ENCODE measurements at regions not wholly inside any gene's neighbourhood (a gene's known extent, or its start where the extent isn't known, plus 50 kb on each side); places are given as distances from the start of the nearest gene placed in this dataset.
A peak's percentile ranks its signal among the peaks of the same experiment; 100 is the strongest.
"Not testable (repeated sequence)": the region's sequence is repeated elsewhere in the genome, so short reads cannot be mapped to it uniquely, and the experiment has no call there.

GRCh38 chr4:63085091-63085490, 1324.2 kb downstream of the TECRL start:
- peak; percentile 19 for DNase-seq (ENCODE audit: low read depth)
- no peak overlapping the region for H3K4me3 ChIP-seq (ENCODE audit: low read length)

DNA sequence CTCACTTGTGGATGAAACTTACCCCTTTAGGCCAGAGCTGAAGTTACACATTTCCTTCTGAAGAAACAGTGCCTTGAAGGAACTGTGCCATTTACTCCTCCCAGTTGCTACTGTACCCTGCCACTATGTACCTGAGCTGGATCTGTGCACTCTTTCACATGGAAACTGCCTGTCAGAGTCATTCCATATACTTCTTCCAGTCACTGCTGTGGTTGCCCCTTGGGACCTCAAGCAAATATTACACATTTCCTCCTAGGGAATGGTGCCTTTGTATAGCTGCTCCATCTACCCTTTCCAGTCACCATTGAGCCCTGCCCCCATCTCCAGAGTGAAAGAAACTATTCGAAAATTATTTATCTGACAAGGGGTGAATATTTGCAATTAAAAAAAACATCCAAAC, 1328.3 kb downstream of the TECRL start:
- no peak overlapping the region for H3K4me3 ChIP-seq (ENCODE audit: low read length)
- no peak for DNase-seq (ENCODE audit: low read depth)
- no peak for TF ChIP-seq CTCF (conservative IDR thresholded peaks at IDR 0.05; ENCODE audit: low read depth, low read length)

More at GRCh38 chr4:63085091-63085490, 1324.2 kb downstream of the TECRL start:
- TF ChIP-seq CTCF (conservative IDR thresholded peaks at IDR 0.05; ENCODE audit: low read depth, low read length), result no peak

DNA sequence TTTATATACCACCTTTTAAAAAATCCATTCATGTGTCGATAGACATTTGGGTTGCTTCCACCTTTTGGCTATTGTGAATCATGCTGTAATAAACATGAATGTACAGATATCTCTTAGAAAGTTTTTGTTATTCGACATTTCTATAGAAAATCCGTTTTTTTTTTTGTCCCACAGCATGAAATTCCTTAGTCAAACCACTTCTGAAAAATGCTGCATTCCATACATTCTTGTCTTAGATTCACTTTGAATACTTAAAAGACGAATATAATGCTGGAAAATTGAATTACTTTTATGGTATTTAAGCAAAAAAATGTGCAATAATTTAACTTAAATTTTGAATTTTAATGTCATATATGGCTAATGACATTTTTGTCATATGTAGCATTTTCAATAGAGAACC, 1345.5 kb downstream of the TECRL start:
- no peak overlapping the region for H3K4me3 ChIP-seq (ENCODE audit: low read length)
- TF ChIP-seq CTCF (conservative IDR thresholded peaks at IDR 0.05; ENCODE audit: low read depth, low read length), result no peak
- DNase-seq (ENCODE audit: low read depth), result peak; percentile 31

DNA sequence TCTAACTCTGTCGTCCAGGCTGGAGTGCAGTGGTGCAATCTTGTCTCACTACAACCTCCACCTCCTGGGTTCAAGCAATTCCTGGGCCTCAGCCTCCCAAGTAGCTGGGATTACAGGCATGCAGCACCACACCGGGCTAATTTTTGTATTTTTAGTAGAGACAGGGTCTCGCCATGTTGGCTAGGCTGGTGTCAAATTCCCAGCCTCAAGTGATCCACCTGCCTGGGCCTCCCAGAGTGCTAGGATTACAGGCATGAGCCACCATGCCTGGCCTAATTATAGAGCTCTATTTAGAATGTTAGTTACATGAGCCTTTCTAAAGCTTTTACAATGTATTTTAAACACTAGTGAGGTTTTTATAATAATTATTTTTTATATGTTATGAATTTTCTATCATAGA, 1346.4 kb downstream of the TECRL start:
- not testable (repeated sequence) for DNase-seq (ENCODE audit: low read depth); H3K4me3 ChIP-seq (ENCODE audit: low read length)

DNA sequence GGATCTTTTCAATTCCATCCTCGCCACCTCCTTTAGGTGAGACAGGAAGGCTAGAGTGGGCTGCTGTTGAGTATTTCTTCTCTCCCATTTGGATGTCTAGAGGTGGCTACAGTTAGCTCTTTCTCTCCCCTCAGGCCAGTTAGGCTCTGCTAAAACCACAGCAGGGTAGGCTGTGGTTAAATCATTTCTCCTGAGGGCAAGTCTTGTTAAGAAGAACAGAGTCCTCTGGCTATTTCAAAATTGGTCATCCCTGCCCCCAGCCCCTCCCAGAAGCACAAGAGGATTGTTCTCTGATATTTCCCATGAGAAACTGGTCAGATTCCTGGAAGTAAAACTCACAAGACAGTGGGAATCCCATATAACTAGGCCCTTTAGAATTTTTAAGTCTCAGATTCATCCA, 1359.5 kb downstream of the TECRL start:
- no peak overlapping the region for H3K4me3 ChIP-seq (ENCODE audit: low read length)
- no peak for TF ChIP-seq CTCF (conservative IDR thresholded peaks at IDR 0.05; ENCODE audit: low read depth, low read length)
- no peak for DNase-seq (ENCODE audit: low read depth)

GRCh38 chr4:63049278-63049677, 1360.0 kb downstream of the TECRL start:
- H3K4me3 ChIP-seq (ENCODE audit: low read length), result no peak overlapping the region
- DNase-seq (ENCODE audit: low read depth), result peak; percentile 20
- TF ChIP-seq CTCF (conservative IDR thresholded peaks at IDR 0.05; ENCODE audit: low read depth, low read length), result no peak

- DNase-seq (ENCODE audit: low read depth), result no peak
- H3K4me3 ChIP-seq (ENCODE audit: low read length), result no peak overlapping the region
- no peak for TF ChIP-seq CTCF (conservative IDR thresholded peaks at IDR 0.05; ENCODE audit: low read depth, low read length)
These were observed 1372.9 kb downstream of the TECRL start for GRCh38 chr4:63036159-63036866.

Measured in retinal pigment epithelial cell (primary cell).